ENCODE measurements at regions not wholly inside any gene's neighbourhood (a gene's known extent, or its start where the extent isn't known, plus 50 kb on each side); places are given as distances from the start of the nearest gene placed in this dataset.

GRCh38 chr4:181468451-181468850 lies 774.8 kb upstream of the TENM3 start:
- H3K27me3 ChIP-seq (replicated peaks; ENCODE audit: control insufficient read depth, insufficient read depth, low read length): no peaks in the 10 kb centered on the region
- DNase-seq (ENCODE audit: extremely low read depth, insufficient read length): no peak
- no peak for TF ChIP-seq CTCF (IDR thresholded peaks at IDR 0.05; ENCODE audit: insufficient read depth, low read length, poor library complexity, severe bottlenecking)
- no peak overlapping the region for H3K4me3 ChIP-seq (replicated peaks; ENCODE audit: low read depth, low read length)
- H3K36me3 ChIP-seq (ENCODE audit: control insufficient read depth, insufficient read depth, low read length): no peaks in the 10 kb centered on the region

DNA sequence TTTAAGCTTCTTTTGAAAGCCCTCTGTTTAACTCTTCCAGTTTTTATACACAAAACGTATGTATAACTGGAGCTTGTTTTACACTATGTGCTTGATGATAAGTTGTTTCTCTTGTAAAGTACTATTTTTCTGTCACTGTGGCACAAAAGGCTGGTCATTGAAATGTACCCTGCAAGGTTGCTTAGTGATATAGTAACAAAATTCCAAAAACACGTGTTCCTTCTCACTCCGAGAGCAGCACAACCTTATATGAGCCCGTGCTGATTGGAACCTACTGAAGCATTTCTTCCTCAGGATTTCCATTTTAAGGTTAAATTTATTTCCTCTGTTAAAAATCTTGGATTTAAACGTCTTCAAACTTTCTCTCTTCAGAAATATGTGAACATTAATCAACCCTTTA lies 772.9 kb upstream of the TENM3 start:
- DNase-seq (ENCODE audit: extremely low read depth, insufficient read length): no peak
- Histone ChIP-seq H3K4me3 (replicated peaks; ENCODE audit: low read depth, low read length) (no peak overlapping the region), H3K36me3 (ENCODE audit: control insufficient read depth, insufficient read depth, low read length) (no peaks in the 10 kb centered on the region), H3K27me3 (replicated peaks; ENCODE audit: control insufficient read depth, insufficient read depth, low read length) (no peaks in the 10 kb centered on the region)
- TF ChIP-seq CTCF (IDR thresholded peaks at IDR 0.05; ENCODE audit: insufficient read depth, low read length, poor library complexity, severe bottlenecking): no peak

GRCh38 chr4:181475359-181475758 lies 767.8 kb upstream of the TENM3 start:
- no peaks in the 10 kb centered on the region for H3K36me3 ChIP-seq (ENCODE audit: control insufficient read depth, insufficient read depth, low read length)
- no peak for DNase-seq (ENCODE audit: extremely low read depth, insufficient read length)
- H3K27me3 ChIP-seq (replicated peaks; ENCODE audit: control insufficient read depth, insufficient read depth, low read length): no peaks in the 10 kb centered on the region
- H3K4me3 ChIP-seq (replicated peaks; ENCODE audit: low read depth, low read length): no peak overlapping the region
- TF ChIP-seq CTCF (IDR thresholded peaks at IDR 0.05; ENCODE audit: insufficient read depth, low read length, poor library complexity, severe bottlenecking): no peak

DNA sequence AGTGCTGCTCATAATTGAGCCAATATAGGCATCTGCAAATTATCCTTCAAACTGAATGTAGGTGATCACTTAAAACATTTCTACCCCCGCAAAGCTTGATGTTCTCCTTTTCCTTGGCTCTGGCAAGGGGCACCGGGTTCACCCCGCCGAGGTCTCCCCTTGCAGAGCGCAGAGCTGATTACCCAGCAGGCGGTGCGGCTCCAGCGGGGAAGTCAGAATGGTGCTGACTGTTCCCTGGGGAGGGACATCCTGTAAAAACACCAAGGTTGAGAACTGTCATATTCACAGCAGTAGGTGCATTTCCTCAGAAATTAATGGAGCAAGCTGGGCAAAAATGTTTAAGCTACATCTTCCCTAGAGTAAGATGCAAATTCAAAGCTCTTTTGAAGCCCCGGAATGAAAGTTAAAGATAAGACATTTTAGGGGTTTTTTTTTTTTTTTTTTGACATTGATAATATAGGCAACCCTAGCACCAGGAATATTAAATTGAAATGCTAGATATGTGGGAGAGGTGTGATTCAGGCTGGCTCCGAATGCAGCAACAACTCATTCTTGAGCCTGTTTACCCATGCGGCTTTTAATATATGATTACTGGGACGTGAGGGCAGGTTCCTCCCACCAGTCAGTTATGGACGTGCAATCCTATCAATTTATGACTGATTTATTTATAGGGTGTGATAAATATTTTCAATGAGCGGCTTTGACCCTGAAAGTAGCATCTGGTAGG lies 767.3 kb upstream of the TENM3 start:
- Histone ChIP-seq H3K27me3 (replicated peaks; ENCODE audit: control insufficient read depth, insufficient read depth, low read length) (no peaks in the 10 kb centered on the region), H3K4me3 (replicated peaks; ENCODE audit: low read depth, low read length) (no peak overlapping the region), H3K36me3 (ENCODE audit: control insufficient read depth, insufficient read depth, low read length) (no peaks in the 10 kb centered on the region)
- no peak for DNase-seq (ENCODE audit: extremely low read depth, insufficient read length)
- TF ChIP-seq CTCF (IDR thresholded peaks at IDR 0.05; ENCODE audit: insufficient read depth, low read length, poor library complexity, severe bottlenecking): no peak

DNA sequence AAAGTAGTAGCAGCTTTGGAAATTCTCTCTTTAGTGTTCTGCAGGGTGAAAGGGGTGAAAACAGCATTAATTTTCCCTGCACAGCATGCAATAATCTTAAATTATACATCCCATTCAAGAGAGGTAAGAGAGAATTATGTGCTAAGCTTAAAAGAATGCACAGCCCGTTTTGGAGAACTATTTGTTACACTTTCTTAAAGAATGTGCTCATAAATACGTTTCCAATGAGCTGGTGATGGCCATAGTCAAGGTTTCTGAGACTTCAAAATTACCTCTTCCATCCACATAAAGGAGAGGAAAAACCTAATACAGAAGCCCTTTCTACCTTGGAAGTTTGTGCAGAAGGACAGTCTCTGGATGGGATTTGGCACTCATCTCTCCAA lies 766.7 kb upstream of the TENM3 start:
- H3K4me3 ChIP-seq (replicated peaks; ENCODE audit: low read depth, low read length): no peak overlapping the region
- no peak for DNase-seq (ENCODE audit: extremely low read depth, insufficient read length)
- H3K27me3 ChIP-seq (replicated peaks; ENCODE audit: control insufficient read depth, insufficient read depth, low read length): no peaks in the 10 kb centered on the region
- no peaks in the 10 kb centered on the region for H3K36me3 ChIP-seq (ENCODE audit: control insufficient read depth, insufficient read depth, low read length)
- no peak for TF ChIP-seq CTCF (IDR thresholded peaks at IDR 0.05; ENCODE audit: insufficient read depth, low read length, poor library complexity, severe bottlenecking)

DNA sequence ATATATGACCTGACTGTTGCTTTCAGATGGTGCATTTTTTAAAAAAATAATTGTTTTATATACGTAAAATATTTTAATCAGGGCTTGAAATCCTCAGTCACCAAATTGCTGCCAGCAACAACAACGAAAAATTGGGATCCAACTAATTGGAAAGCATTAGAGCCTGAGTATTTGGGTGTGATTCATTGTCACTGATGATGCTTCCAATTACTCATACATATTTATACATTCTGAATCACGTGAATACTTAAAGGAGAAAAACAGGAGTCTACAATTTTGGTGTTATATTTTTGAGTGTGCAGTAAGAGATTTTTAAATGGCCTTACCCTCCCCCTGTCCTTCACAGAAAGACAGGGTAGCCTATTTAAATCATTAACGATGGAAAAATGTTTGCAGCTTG lies 765.6 kb upstream of the TENM3 start:
- TF ChIP-seq CTCF (IDR thresholded peaks at IDR 0.05; ENCODE audit: insufficient read depth, low read length, poor library complexity, severe bottlenecking): no peak
- no peak for DNase-seq (ENCODE audit: extremely low read depth, insufficient read length)
- H3K4me3 ChIP-seq (replicated peaks; ENCODE audit: low read depth, low read length): no peak overlapping the region
- no peaks in the 10 kb centered on the region for H3K36me3 ChIP-seq (ENCODE audit: control insufficient read depth, insufficient read depth, low read length)
- H3K27me3 ChIP-seq (replicated peaks; ENCODE audit: control insufficient read depth, insufficient read depth, low read length): no peaks in the 10 kb centered on the region
